ENCODE measurements at regions not wholly inside any gene's neighbourhood (a gene's known extent, or its start where the extent isn't known, plus 50 kb on each side); places are given as distances from the start of the nearest gene placed in this dataset.

GRCh38 chr13:30112602-30113435 lies 194.5 kb downstream of the KATNAL1 start:
- H3K36me3 Mint-ChIP-seq (ENCODE audit: unreplicated experiment) = no peaks in the 10 kb centered on the region
- peak overlapping the region; percentile 24 for H3K27ac Mint-ChIP-seq (ENCODE audit: unreplicated experiment)
- TF ChIP-seq CTCF (IDR thresholded peaks at IDR 0.05) = peak; percentile 97
- H3K27me3 Mint-ChIP-seq (ENCODE audit: unreplicated experiment) = no peaks in the 10 kb centered on the region
- no peaks in the 10 kb centered on the region for H3K9me3 Mint-ChIP-seq (ENCODE audit: unreplicated experiment)
- peak overlapping the region; percentile 35 for H3K4me3 Mint-ChIP-seq (ENCODE audit: unreplicated experiment)
- H3K4me1 Mint-ChIP-seq (ENCODE audit: unreplicated experiment) = peaks cover 25% of the 10 kb centered on the region
- peak; percentile 93 for DNase-seq (ENCODE audit: extremely low spot score, unreplicated experiment)

- Mint-ChIP-seq H3K27me3 (ENCODE audit: unreplicated experiment) (no peaks in the 10 kb centered on the region), H3K4me3 (ENCODE audit: unreplicated experiment) (no peak overlapping the region), H3K27ac (ENCODE audit: unreplicated experiment) (no peak overlapping the region), H3K9me3 (ENCODE audit: unreplicated experiment) (no peaks in the 10 kb centered on the region), H3K36me3 (ENCODE audit: unreplicated experiment) (no peaks in the 10 kb centered on the region), H3K4me1 (ENCODE audit: unreplicated experiment) (peaks cover 25% of the 10 kb centered on the region)
- peak; percentile 12 for TF ChIP-seq CTCF (IDR thresholded peaks at IDR 0.05)
- no peak for DNase-seq (ENCODE audit: extremely low spot score, unreplicated experiment)
Measured at GRCh38 chr13:30111810-30112209, 195.5 kb downstream of the KATNAL1 start.

- Mint-ChIP-seq H3K9me3 (ENCODE audit: unreplicated experiment) (no peaks in the 10 kb centered on the region), H3K27me3 (ENCODE audit: unreplicated experiment) (no peaks in the 10 kb centered on the region), H3K4me1 (ENCODE audit: unreplicated experiment) (peaks cover 22% of the 10 kb centered on the region), H3K36me3 (ENCODE audit: unreplicated experiment) (no peaks in the 10 kb centered on the region), H3K27ac (ENCODE audit: unreplicated experiment) (no peak overlapping the region), H3K4me3 (ENCODE audit: unreplicated experiment) (no peak overlapping the region)
- no peak for TF ChIP-seq CTCF (IDR thresholded peaks at IDR 0.05)
- DNase-seq (ENCODE audit: extremely low spot score, unreplicated experiment) = no peak
Measured at GRCh38 chr13:30110301-30111070, 196.9 kb downstream of the KATNAL1 start.

GRCh38 chr13:30109471-30110135 lies 197.7 kb downstream of the KATNAL1 start:
- H3K36me3 Mint-ChIP-seq (ENCODE audit: unreplicated experiment) = no peaks in the 10 kb centered on the region
- H3K27me3 Mint-ChIP-seq (ENCODE audit: unreplicated experiment) = no peaks in the 10 kb centered on the region
- H3K27ac Mint-ChIP-seq (ENCODE audit: unreplicated experiment) = no peak overlapping the region
- DNase-seq (ENCODE audit: extremely low spot score, unreplicated experiment) = no peak
- H3K4me3 Mint-ChIP-seq (ENCODE audit: unreplicated experiment) = no peak overlapping the region
- H3K4me1 Mint-ChIP-seq (ENCODE audit: unreplicated experiment) = peaks cover 18% of the 10 kb centered on the region
- no peaks in the 10 kb centered on the region for H3K9me3 Mint-ChIP-seq (ENCODE audit: unreplicated experiment)
- no peak for TF ChIP-seq CTCF (IDR thresholded peaks at IDR 0.05)

DNA sequence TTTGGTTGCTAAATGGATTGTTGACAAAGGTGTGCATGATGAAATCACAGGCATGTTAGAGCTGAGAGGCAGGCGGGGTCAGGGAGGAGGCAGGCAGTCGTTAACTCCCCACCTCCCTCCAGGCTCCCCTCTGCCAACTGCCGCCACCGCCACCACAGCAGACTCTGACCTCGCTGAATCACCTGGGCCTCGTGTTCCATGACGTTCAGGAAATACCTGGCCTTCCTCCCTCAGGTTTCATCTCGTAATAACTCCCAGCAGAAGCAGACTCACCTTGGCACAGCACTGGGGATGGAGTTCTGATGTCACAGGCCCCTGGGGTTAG lies 198.5 kb downstream of the KATNAL1 start:
- no peak overlapping the region for H3K4me3 Mint-ChIP-seq (ENCODE audit: unreplicated experiment)
- H3K9me3 Mint-ChIP-seq (ENCODE audit: unreplicated experiment) = no peaks in the 10 kb centered on the region
- peaks cover 12% of the 10 kb centered on the region for H3K4me1 Mint-ChIP-seq (ENCODE audit: unreplicated experiment)
- H3K27me3 Mint-ChIP-seq (ENCODE audit: unreplicated experiment) = no peaks in the 10 kb centered on the region
- TF ChIP-seq CTCF (IDR thresholded peaks at IDR 0.05) = no peak
- no peak for DNase-seq (ENCODE audit: extremely low spot score, unreplicated experiment)
- H3K36me3 Mint-ChIP-seq (ENCODE audit: unreplicated experiment) = no peaks in the 10 kb centered on the region
- no peak overlapping the region for H3K27ac Mint-ChIP-seq (ENCODE audit: unreplicated experiment)

All from osteocyte (in vitro differentiated cells).